ENCODE measurements at regions not wholly inside any gene's neighbourhood (a gene's known extent, or its start where the extent isn't known, plus 50 kb on each side); places are given as distances from the start of the nearest gene placed in this dataset.

- no peak for TF ChIP-seq CTCF (IDR thresholded peaks at IDR 0.05; ENCODE audit: low read depth, low read length)
- DNase-seq (ENCODE audit: extremely low read depth, low read depth) = no peak
These were observed 328.2 kb downstream of the RND3 start for GRCh38 chr2:150159300-150159699.

- no peak for TF ChIP-seq CTCF (IDR thresholded peaks at IDR 0.05; ENCODE audit: low read depth, low read length)
- no peak for DNase-seq (ENCODE audit: extremely low read depth, low read depth)
These were observed 330.6 kb downstream of the RND3 start for GRCh38 chr2:150156876-150157275.

- DNase-seq (ENCODE audit: extremely low read depth, low read depth) = no peak
- no peak for TF ChIP-seq CTCF (IDR thresholded peaks at IDR 0.05; ENCODE audit: low read depth, low read length)
These were observed 331.1 kb downstream of the RND3 start for GRCh38 chr2:150156415-150156814.

- no peak for DNase-seq (ENCODE audit: extremely low read depth, low read depth)
- TF ChIP-seq CTCF (IDR thresholded peaks at IDR 0.05; ENCODE audit: low read depth, low read length) = no peak
These were observed 333.1 kb downstream of the RND3 start for GRCh38 chr2:150154308-150154797.

GRCh38 chr2:150153646-150154307 lies 333.7 kb downstream of the RND3 start:
- no peak for TF ChIP-seq CTCF (IDR thresholded peaks at IDR 0.05; ENCODE audit: low read depth, low read length)
- DNase-seq (ENCODE audit: extremely low read depth, low read depth) = no peak

GRCh38 chr2:150152230-150152629 lies 335.2 kb downstream of the RND3 start:
- no peak for TF ChIP-seq CTCF (IDR thresholded peaks at IDR 0.05; ENCODE audit: low read depth, low read length)
- no peak for DNase-seq (ENCODE audit: extremely low read depth, low read depth)

- TF ChIP-seq CTCF (IDR thresholded peaks at IDR 0.05; ENCODE audit: low read depth, low read length) = no peak
- DNase-seq (ENCODE audit: extremely low read depth, low read depth) = no peak
These were observed 337.3 kb downstream of the RND3 start for GRCh38 chr2:150150144-150150543.
